ENCODE measurements at regions not wholly inside any gene's neighbourhood (a gene's known extent, or its start where the extent isn't known, plus 50 kb on each side); places are given as distances from the start of the nearest gene placed in this dataset.

- Histone ChIP-seq H2AFZ (ENCODE audit: low read depth, low read length) (no peak overlapping the region), H3K27ac (ENCODE audit: low read length) (no peak overlapping the region), H3F3A (ENCODE audit: insufficient read depth, low read length, poor library complexity, severe bottlenecking) (no peaks in the 10 kb centered on the region), H3K9me2 (ENCODE audit: insufficient read depth, low read length) (no peaks in the 10 kb centered on the region), H3K27me3 (ENCODE audit: insufficient read depth, low read depth, low read length) (no peaks in the 10 kb centered on the region), H3K9me3 (ENCODE audit: low read length) (no peaks in the 10 kb centered on the region), H3K4me2 (ENCODE audit: low read length) (no peak overlapping the region), H4K20me1 (ENCODE audit: insufficient read depth) (no peaks in the 10 kb centered on the region), H3K4me3 (ENCODE audit: low read length) (no peak overlapping the region), H3K9ac (ENCODE audit: low read length) (no peak overlapping the region), H3K36me3 (ENCODE audit: insufficient read depth, low read length) (no peaks in the 10 kb centered on the region), H3K79me2 (replicated peaks; ENCODE audit: insufficient read depth, low read length) (no peaks in the 10 kb centered on the region)
- TF ChIP-seq TAF1 (IDR thresholded peaks at IDR 0.05; ENCODE audit: low read depth) (no peak), SMC3 (conservative IDR thresholded peaks at IDR 0.05; ENCODE audit: poor library complexity) (no peak), RAD21 (conservative IDR thresholded peaks at IDR 0.05) (no peak), POLR2AphosphoS5 (IDR thresholded peaks at IDR 0.05) (no peak), MXI1 (conservative IDR thresholded peaks at IDR 0.05; ENCODE audit: poor library complexity, severe bottlenecking) (no peak), EP300 (conservative IDR thresholded peaks at IDR 0.05; ENCODE audit: poor library complexity, severe bottlenecking) (no peak), REST (IDR thresholded peaks at IDR 0.05; ENCODE audit: borderline replicate concordance) (no peak), CTCF (IDR thresholded peaks at IDR 0.05; ENCODE audit: poor library complexity, severe bottlenecking) (no peak), EZH2 (IDR thresholded peaks at IDR 0.05; ENCODE audit: borderline replicate concordance, insufficient read depth, low read length, poor library complexity, severe bottlenecking) (no peak)
These were observed 308.9 kb upstream of the KCND2 start for GRCh38 chr7:119964065-119964464.

- H3K27ac ChIP-seq (ENCODE audit: low read length), result no peak overlapping the region
- no peaks in the 10 kb centered on the region for H3K27me3 ChIP-seq (ENCODE audit: insufficient read depth, low read depth, low read length)
- no peak overlapping the region for H3K4me2 ChIP-seq (ENCODE audit: low read length)
- H3K4me3 ChIP-seq (ENCODE audit: low read length), result no peak overlapping the region
- no peaks in the 10 kb centered on the region for H3K9me2 ChIP-seq (ENCODE audit: insufficient read depth, low read length)
- H3K79me2 ChIP-seq (replicated peaks; ENCODE audit: insufficient read depth, low read length), result no peaks in the 10 kb centered on the region
- H3K9ac ChIP-seq (ENCODE audit: low read length), result no peak overlapping the region
- no peaks in the 10 kb centered on the region for H4K20me1 ChIP-seq (ENCODE audit: insufficient read depth)
- no peaks in the 10 kb centered on the region for H3K9me3 ChIP-seq (ENCODE audit: low read length)
- no peaks in the 10 kb centered on the region for H3K36me3 ChIP-seq (ENCODE audit: insufficient read depth, low read length)
- no peaks in the 10 kb centered on the region for H3F3A ChIP-seq (ENCODE audit: insufficient read depth, low read length, poor library complexity, severe bottlenecking)
- TF ChIP-seq RAD21 (conservative IDR thresholded peaks at IDR 0.05), result no peak
- TF ChIP-seq SMC3 (conservative IDR thresholded peaks at IDR 0.05; ENCODE audit: poor library complexity), result no peak
- no peak for TF ChIP-seq CTCF (IDR thresholded peaks at IDR 0.05; ENCODE audit: poor library complexity, severe bottlenecking)
- H2AFZ ChIP-seq (ENCODE audit: low read depth, low read length), result no peak overlapping the region
These were observed 308.0 kb upstream of the KCND2 start for GRCh38 chr7:119964788-119965542.

Measured in neural cell (in vitro differentiated cells).